ENCODE measurements at regions not wholly inside any gene's neighbourhood (a gene's known extent, or its start where the extent isn't known, plus 50 kb on each side); places are given as distances from the start of the nearest gene placed in this dataset.

DNA sequence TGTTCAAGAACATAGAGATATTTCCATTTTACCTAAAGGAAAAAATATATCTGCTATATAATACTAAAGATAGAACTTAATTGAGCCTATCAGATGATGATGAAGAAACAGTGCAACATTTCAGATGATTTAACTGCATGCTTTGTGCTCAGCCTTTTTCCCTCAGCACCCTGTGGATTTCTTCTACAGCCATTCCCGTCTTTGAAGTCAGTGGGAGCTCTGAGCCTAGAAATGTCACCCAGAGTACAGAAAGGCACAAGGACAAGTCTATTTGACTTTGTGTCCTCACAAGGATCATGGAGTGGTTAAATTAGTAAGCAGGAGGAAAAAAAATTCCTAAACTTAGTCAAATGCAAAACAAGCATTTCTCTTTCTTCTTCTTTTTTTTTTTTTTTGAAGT lies 994.0 kb upstream of the FLRT2 start:
- intact Hi-C loops (cut with DNase I; ENCODE audit: low total_unique reads) = no loop called here
- H3K4me3 ChIP-seq (ENCODE audit: low read depth, poor library complexity, severe bottlenecking) = no peak overlapping the region
- TF ChIP-seq POLR2A (IDR thresholded peaks at IDR 0.05) = no peak
- no peak for TF ChIP-seq CTCF (IDR thresholded peaks at IDR 0.05)
- 79 to 87% methylated on average over 1 of the region's 1 CpG for WGBS, 2 donors
- DNase-seq (ENCODE audit: low spot score in 2 of 2) = no peak

- DNase-seq (ENCODE audit: low spot score in 2 of 2) = no peak
- intact Hi-C loops (cut with DNase I; ENCODE audit: low total_unique reads) = no loop called here
- no peak overlapping the region for H3K4me3 ChIP-seq (ENCODE audit: low read depth, poor library complexity, severe bottlenecking)
- TF ChIP-seq CTCF (IDR thresholded peaks at IDR 0.05) (no peak), POLR2A (IDR thresholded peaks at IDR 0.05) (no peak)
- WGBS, 2 donors = 38 to 42% methylated on average over 2 of the region's 2 CpGs
These were observed 988.9 kb upstream of the FLRT2 start for GRCh38 chr14:84541018-84541417.

GRCh38 chr14:84543859-84544258 lies 986.1 kb upstream of the FLRT2 start:
- 84 to 86% methylated on average over 1 of the region's 1 CpG for WGBS, 2 donors
- no peak for DNase-seq (ENCODE audit: low spot score in 2 of 2)
- intact Hi-C loops (cut with DNase I; ENCODE audit: low total_unique reads) = no loop called here
- H3K4me3 ChIP-seq (ENCODE audit: low read depth, poor library complexity, severe bottlenecking) = no peak overlapping the region
- TF ChIP-seq POLR2A (IDR thresholded peaks at IDR 0.05) (no peak), CTCF (IDR thresholded peaks at IDR 0.05) (no peak)

DNA sequence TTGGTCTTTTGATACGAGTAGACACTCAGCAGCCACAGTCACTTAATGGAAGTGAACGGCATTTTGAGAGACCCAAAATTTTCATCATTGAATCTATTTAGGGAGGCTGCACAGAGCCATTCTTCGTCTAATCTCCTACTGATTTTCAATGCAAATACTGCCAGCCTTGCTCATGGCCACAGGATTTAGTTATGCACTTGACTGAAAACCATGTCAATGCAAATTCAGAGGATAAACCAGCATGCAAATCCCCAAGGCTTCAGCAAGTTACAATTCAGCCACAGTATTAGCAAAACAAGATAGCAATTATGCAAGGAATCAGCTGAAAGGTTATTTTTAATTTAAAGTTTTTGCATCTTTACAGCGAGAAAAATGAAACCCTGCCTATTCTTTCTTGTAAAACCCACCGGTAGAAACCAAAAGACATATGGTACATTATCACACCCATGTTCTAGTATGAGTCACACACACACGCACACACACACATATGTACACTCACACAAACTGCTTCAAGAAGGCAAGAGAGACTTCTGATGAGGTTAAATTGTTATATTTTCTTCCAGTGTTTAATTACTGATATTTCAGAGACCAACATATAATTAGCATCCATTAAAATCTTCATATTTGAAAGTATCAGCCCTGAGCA lies 985.3 kb upstream of the FLRT2 start:
- no peak for TF ChIP-seq CTCF (IDR thresholded peaks at IDR 0.05)
- TF ChIP-seq POLR2A (IDR thresholded peaks at IDR 0.05) = no peak
- intact Hi-C loops (cut with DNase I; ENCODE audit: low total_unique reads) = no loop called here
- no peak for DNase-seq (ENCODE audit: low spot score in 2 of 2)
- H3K4me3 ChIP-seq (ENCODE audit: low read depth, poor library complexity, severe bottlenecking) = no peak overlapping the region
- WGBS, 2 donors = 69 to 71% methylated on average over 6 of the region's 6 CpGs

GRCh38 chr14:84546236-84546635 lies 983.7 kb upstream of the FLRT2 start:
- no peak for DNase-seq (ENCODE audit: low spot score in 2 of 2)
- H3K4me3 ChIP-seq (ENCODE audit: low read depth, poor library complexity, severe bottlenecking) = no peak overlapping the region
- 52 to 73% methylated on average over 2 of the region's 2 CpGs for WGBS, 2 donors

More at GRCh38 chr14:84546236-84546635, 983.7 kb upstream of the FLRT2 start:
- intact Hi-C loops (cut with DNase I; ENCODE audit: low total_unique reads) = no loop called here
- no peak for TF ChIP-seq CTCF (IDR thresholded peaks at IDR 0.05)
- TF ChIP-seq POLR2A (IDR thresholded peaks at IDR 0.05) = no peak
